HG03520 (cell line): ENCODE measurements at regions not wholly inside any gene's neighbourhood (a gene's known extent, or its start where the extent isn't known, plus 50 kb on each side); places are given as distances from the start of the nearest gene placed in this dataset.

Source experiments
- ATAC-seq: cut with Tn5 transposase; IDR thresholded peaks from one replicate; pipeline ENCODE4 v1.9.1; 2021; ENCODE audit warnings: mild to moderate bottlenecking, moderate library complexity; ENCODE audit not compliant: unreplicated experiment

DNA sequence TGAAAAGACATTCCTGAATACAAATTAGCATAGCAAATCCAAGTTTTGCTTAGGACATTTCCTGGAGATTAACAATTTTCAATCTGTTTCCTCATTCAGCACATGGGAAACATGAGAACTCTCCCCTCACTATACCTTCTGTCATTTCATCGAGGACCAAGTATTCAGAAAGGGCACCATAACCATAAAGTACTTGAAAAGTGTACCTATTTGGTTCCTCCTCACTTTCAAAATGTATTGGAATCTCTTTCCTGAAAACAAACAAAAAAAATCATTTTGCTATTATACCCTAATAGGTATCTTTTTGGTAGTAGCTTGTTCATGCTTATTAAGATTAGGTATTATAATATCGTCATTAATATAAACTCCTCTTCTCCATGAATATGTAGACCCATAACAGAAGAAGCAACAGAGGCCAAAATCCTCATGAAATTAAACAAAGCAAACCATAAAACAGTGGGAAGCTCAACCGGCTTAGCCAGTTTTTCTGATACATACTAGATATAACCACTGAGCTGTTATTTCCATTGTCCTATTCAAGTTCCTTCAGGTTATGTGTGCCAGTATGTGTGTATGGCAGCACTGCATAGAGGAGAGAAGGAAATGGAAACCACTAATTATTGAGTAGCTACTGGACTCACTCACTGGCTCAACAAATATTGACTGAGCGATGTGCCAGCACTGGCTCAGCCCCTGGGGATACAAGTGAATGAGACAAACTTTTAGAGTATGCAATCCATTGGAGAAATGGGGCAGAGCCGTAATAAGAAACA, 274.0 kb downstream of the MAFB start:
- no peak for ATAC-seq

DNA sequence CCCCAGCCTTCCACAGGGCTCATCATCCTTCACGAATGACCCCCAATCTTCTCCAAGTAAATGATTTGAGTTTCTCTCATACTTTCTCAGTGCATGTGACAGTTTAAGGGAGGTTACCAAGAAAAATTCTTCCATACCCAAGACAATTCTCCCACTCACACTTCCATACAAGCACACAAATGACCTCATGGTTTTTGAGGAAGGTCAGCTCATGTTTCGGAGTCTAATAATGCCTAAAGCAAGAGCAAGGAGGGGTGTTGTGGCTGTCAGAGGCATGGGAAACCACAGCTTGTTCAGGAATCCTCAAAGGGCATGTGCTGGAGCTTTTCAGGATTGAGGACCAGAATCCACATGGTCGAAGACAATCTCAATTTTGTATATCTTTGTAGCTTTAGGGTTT, 279.0 kb downstream of the MAFB start:
- ATAC-seq, result no peak

GRCh38 chr20:40397467-40397866, 291.6 kb downstream of the MAFB start:
- no peak for ATAC-seq

- ATAC-seq, result no peak
Observed at GRCh38 chr20:40393197-40394079, 295.6 kb downstream of the MAFB start.

- no peak for ATAC-seq
Observed at GRCh38 chr20:40390654-40391053, 298.4 kb downstream of the MAFB start.

GRCh38 chr20:40370800-40371199, 318.2 kb downstream of the MAFB start:
- ATAC-seq, result no peak

- ATAC-seq, result no peak
Observed at GRCh38 chr20:40368876-40369275, 320.2 kb downstream of the MAFB start.

GRCh38 chr20:40361916-40362315, 327.1 kb downstream of the MAFB start:
- no peak for ATAC-seq

DNA sequence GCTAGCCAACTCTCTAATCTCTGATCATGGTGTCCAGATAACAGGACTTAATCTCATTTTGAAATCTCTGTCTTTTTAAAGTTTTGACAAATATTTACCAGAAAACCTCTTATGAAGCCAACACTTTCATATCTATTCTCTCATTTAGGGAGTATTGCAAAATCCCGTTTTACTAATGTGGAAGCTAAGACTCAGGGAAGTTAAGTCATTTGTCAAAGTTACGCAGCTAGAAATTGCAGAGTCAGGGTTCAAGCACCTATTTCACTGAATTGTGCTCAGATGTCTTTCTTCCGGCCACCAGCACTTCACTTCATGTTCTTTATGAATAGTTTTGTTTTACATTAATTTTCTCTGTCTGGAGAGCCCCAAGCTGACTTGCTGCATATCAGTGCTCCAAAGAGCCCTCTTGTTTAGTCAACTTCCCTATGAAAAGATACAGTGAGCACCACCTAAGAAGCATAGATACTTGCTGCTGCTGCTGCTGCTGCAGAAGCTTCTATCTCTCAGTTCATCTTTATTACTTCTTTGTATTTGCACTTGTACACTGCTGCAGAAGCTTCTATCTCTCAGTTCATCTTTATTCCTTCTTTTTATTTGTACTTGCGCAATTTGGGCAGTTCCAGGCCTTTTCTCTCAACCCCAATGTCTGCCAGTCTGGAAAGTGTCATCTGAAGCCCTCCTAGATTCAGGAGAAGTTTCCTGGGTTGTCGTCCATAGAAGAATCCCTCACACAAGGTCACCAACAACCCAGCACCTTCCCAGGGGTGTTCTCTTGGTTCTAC, 329.7 kb downstream of the MAFB start:
- no peak for ATAC-seq

GRCh38 chr20:40354880-40355279, 334.2 kb downstream of the MAFB start:
- ATAC-seq, result no peak

DNA sequence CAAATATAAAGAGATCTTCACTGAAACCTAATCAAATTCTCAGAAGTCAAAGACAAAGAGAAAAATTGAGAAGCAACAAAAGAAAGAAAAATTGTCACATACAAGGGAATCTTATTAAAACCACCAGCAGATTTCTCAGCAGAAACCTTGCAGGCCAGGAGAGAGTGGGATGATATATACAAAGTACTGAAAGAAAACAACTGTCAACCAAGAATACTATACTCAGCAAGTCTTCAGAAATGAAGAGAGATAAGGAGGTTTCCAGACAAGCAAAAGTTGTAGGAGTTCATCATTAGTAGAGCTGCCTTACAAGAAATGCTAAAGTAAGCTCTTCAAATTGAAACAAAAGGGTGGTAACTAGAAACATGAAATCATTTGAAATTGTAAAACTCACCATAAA, 345.6 kb downstream of the MAFB start:
- ATAC-seq, result no peak

- no peak for ATAC-seq
Observed at GRCh38 chr20:40341561-40341960, 347.5 kb downstream of the MAFB start.

- no peak for ATAC-seq
Observed at GRCh38 chr20:40339661-40340449, 349.2 kb downstream of the MAFB start.

GRCh38 chr20:40336533-40336932, 352.5 kb downstream of the MAFB start:
- no peak for ATAC-seq

- ATAC-seq, result no peak
Observed at GRCh38 chr20:40335901-40336351, 353.1 kb downstream of the MAFB start.

DNA sequence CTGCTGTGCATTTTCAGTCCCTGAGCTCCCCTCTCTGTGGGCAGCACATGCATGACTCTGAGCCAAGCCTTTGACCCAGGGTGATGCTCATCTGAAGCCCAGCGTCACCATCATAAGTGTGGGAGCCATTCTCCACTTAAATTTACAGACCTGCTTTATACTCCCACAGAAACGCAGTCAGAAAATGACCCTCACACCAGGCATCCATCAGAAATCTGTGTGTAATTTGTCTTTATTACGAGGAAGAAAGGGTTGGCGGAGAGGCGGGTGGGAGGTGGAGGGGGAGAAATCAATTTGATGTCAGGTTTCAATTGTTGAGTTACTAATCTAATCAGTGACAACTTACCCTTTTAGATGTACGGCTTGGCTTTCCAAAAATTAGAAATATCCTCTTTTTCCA, 353.6 kb downstream of the MAFB start:
- no peak for ATAC-seq

- ATAC-seq, result no peak
Observed at GRCh38 chr20:40333591-40333990, 355.4 kb downstream of the MAFB start.

DNA sequence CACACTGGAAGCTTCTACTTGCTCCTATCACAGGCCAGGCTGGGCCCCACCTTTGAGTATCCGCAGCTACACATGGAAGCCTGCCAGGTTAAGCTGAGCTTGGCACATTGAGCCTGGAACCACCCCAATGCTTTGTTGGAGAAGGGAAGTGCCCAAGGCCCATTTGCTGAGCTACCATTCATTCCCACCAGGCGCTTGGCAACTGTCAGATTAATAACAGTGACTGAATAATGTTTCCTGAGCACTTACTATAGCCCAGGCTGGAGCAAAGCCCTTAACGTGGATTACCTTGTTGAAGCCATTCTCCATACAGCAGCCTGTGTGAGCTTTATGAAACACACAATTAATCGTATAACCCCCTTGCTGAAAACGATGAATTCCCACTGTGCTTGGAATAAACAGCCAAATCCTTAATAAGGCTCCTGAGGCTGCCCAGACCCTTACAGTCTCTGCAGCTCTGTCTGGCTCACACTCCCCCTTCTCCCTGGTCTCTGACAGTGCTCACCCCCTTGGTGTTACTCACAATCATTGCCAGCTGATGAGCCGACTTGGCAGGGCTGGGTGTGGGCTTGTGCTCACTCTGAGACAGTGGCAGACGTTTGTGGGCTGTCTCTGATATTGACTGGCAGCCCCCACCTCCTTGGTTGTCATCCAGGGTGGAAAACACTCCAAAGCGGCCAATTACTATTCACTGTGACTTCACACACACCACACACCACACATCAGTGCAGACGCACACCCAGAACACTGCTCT, 357.1 kb downstream of the MAFB start:
- no peak for ATAC-seq

DNA sequence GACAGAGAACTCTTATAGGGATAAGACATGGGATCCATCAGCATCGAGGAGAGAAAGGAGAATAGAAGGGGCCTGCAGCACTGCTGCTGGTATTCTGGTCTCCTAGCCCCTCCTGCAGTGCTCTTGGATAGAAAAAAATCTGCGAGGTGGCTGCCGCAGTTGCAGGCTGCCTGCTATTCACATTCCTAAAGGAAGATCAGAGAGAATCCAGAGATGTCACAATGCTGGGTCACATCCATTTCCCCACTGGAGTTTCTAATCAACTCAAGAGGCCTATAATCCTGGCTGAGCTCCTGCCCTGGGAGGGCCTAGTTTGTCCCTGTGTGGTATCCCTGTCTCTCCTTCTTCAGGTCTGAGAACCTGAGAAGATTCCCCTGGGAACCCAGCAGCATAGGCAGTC, 357.8 kb downstream of the MAFB start:
- no peak for ATAC-seq

- ATAC-seq, result no peak
Observed at GRCh38 chr20:40329321-40329720, 359.7 kb downstream of the MAFB start.
